GM21528 (cell line): ENCODE measurements at regions not wholly inside any gene's neighbourhood (a gene's known extent, or its start where the extent isn't known, plus 50 kb on each side); places are given as distances from the start of the nearest gene placed in this dataset.

Experiments used
- ATAC-seq: cut with Tn5 transposase; IDR thresholded peaks from one replicate; pipeline ENCODE4 v1.9.1; 2021; ENCODE audit warnings: mild to moderate bottlenecking, moderate library complexity; ENCODE audit not compliant: unreplicated experiment, low FRiP score

DNA sequence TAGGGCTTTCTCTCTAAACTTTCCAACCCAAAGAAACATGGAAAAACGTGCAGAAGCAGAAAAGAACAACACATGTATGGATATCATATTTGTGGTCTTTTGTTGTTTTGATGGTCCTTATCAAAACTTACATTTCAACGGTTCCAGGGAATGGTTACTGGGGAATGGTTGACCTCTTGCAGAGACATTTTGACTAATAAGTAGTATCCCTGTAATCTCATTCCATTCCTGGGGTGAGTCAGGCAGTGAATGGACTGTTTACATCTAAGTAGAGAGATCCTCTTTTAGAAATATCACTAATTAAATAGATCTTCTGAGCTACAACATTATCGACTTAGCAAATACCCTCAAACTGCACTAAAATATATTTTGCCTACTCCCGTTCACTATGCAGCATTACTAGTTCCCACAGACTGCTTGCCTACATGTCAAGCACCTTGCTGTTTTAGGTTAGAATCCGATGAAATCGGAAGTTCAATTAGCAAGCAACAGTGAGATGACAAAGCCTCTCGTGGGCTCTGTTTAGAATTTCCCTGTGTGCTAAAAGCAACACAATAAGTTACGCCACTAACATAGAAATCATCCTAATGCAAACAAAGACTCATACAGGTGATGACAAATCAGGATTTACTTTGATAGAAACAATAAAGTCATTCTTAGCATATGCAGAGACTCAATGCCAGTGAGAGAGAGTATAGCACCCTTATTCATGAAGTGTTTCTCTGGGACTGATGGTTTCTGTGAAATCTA, 797.7 kb upstream of the ARGLU1 start:
- ATAC-seq, result no peak

DNA sequence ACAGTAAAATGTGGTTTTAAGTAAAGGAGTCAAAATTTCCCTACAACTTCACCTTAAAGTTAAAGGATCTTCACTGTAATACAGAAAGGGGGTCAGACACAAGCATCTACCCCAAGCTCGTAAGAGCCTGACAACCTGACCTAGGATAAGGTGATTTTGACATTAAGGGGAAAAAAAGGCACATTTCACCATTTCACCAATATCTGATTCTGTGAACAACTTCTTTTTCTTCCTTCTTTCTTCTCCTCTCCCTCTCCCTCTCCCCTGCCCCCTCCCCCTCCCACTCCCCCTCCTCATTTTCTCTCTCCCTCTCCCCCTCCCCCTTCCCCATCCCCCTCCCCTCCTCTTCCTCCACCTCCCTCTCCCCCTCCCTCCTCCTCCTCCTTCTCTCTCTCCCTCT, 796.7 kb upstream of the ARGLU1 start:
- no peak for ATAC-seq

DNA sequence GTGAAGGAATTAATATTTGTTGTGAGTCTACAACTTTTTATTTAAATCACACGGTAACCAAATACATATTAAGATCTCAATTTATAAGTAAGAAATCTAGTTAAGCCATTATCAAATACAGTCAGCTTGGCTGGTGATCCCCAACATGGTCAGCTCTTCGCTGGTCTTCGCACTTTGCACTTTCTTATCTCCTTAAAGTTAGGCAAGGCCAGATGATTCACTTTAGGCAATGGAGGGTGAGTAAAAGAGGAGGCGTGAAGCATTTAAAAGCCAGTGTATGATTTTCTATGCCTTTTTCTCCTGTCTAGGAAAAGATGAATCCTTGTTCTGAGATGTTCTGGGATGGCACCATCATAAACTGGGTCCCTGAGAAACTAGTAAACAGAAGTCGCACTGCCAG, 793.7 kb upstream of the ARGLU1 start:
- no peak for ATAC-seq

DNA sequence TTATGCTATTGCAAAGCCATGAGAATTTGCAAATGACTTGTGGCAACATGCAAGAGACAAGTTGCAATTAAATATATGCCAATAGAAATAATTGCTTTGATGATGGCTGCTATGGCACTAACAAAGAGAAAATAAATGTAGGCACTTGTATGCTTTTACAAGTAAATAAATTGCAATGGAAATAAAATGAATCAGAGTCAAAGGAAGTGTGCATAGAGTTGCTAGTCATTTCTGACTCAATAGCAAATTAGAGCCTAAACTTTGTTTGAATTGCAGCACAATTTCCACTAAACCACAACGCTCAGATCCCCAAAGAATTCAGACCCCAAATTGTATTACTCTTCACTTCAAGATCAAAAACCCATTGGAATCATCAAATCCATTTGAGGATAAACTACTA, 792.1 kb upstream of the ARGLU1 start:
- ATAC-seq, result no peak

DNA sequence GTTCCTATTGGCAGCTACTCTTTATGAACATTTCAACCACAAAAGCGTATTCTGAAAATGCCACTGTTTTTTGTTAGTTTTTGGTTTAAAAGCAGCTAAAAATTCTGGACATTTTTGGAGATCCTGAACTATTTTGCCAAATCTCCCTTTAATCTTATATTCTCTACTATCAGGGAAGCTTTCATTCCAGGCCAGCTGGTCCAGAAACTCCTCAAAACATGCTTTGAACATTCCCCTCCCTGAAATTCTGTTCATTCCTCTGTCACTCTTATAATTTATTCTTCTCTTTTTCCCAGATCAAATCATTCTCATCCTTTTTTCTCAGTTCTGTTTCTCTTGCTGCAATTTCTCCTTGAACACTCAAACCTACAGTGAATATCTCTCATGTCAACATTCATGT, 790.9 kb upstream of the ARGLU1 start:
- no peak for ATAC-seq

DNA sequence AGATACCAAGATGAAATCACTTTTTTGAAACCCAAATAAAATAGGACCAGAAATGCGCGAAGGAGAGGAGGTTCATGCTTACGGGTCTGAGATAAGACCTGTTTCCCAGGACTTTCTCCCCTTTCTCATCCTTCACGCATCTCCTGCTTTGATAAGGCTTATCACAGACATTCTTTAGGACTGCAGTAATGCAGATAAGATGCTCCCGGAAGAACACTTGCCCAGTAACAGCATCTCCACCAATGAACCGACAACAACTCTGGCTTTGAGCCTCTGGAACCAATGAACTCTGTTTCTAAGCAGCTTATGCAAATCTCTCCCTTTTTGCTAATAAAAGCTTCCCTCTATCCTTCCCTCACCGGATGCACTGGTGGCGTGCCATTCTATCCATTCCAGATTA, 783.4 kb upstream of the ARGLU1 start:
- ATAC-seq, result no peak

DNA sequence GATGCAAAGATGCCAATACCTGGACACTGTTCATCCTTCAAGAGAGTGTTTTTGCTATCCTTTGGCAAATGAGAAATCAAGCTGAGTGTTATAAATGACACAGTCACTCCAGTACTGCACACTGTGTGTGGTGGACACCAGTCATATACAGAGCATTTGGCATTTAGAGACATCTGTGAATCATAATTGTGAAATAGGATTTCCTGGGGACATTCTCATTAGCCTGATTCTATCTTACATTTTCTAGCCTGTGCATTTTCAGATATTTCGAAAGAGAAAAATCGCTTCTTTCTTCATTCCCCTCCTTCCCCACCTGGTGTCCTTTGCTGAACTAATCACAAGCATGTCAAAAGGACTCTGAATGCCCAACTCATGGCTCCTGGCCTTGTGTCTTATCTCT, 781.0 kb upstream of the ARGLU1 start:
- ATAC-seq, result no peak

DNA sequence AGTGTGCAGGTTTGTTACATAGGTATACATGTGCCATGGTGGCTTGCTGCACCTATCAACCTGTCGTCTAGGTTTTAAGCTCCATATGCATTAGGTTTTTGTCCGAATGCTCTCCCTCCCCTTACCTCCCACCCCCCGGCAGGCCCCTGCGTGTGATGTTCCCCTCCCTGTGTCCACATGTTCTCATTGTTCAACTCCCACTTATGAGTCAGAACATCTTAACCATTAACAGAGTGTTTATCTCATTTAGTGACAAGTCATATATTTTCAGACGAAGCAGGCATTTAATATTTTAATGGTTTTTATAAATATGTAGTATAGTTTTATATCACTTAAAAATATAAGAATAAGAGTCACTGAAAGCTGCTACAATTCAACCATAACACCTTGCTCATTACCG, 780.5 kb upstream of the ARGLU1 start:
- ATAC-seq, result no peak

DNA sequence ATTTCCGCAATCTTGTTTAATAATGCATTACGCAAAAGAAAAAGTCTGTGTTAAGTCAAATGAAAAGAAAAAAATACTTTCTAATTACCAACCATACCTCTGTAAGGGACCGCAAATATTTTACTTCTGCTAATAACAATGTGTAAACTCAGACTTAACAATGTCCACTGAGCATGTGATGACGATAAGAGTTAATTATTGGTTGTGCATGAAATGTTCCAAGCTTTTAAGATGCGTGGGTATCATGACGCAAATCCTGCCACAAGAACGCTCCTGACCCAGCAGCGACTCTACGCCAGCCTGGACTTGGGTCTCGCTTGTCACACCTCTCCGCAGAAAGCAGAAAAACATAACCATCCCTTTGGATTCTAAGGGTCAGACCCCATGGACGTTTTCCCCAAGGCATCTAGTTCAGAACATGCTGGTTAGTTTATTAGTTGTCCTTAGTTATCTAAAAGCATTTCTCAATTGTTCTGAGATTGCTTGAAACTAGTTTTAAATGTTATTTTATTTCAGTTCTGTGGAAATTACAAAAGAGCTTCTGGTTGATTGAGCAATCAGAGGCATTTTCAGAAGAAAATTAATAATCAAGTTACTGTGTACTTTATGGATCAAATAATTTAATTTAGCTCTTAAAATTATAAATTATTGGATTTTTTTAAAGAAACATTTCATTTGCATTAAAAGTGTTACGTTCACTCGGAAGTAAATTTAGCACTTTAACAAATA, 779.9 kb upstream of the ARGLU1 start:
- ATAC-seq, result no peak

DNA sequence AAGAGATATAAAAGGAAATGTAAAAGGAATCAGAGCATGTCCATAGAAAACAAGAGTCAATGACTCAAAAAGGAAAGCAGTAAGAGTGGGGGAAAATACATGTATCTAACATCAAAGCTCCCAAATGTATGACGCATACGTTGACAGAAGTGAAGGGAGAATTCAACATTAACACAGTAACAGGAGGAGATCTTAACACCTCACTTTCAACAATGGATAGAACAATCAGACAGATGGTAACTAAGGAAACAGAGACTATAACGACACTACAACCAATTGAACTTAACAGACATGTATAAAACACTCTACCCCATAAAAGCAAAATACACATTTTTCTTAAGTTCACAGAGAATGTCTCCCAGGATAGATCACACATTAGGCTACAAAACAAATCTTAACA, 774.8 kb upstream of the ARGLU1 start:
- no peak for ATAC-seq

DNA sequence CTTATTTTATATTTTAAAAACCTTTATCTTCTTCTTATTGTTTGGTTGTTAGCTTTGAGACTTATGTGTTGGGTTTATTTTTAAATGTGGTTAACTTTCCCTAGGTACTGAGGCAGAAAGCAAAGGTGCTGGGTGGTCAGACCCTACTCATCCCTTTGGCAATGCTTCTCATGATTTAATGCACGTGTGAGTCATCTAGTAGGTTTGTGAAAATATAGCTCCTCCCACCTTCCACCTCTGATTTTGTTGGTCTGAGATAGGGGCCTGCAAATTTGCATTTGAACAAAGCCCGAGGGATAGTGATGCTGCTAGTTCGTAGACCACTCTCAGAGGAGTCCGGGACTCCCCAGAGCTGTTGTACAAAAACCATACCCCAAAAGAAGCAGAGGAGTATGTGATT, 771.3 kb upstream of the ARGLU1 start:
- no peak for ATAC-seq

DNA sequence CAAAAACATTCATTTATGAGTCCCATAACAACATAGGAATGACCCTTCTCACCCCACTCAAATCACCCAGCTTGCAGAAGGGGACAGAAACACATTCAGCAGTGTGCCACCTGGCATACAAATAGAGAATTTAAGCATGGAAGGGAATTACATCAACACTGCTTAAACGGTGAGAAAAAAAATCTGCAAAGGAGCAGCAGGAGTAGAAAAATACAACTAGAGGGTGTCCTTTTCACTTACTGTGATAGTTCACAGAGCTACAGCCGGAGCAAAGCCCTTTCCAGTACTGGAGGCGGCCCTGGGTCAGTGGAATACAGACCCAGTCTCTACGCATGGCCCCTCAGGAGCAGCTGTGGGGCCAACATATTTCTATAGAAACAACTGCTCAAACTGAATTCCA, 764.3 kb upstream of the ARGLU1 start:
- ATAC-seq, result no peak

DNA sequence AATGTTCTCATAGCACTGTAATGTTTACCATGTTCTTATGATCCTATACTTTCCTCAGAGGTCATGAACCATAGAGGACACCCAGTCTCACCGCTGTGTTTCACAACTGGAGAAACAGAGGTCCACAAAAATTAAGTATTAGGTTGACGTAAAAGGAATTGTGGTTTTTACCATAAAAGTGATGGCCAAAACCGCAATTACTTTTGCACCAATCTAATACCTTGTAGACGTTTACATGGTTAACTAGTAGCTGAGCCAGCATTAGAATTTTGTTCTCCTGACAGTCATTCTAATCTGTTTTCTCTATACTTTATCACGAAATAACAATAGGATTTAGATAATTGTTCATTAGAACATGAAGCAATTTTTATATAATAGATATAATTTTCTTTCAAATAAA, 763.4 kb upstream of the ARGLU1 start:
- no peak for ATAC-seq

DNA sequence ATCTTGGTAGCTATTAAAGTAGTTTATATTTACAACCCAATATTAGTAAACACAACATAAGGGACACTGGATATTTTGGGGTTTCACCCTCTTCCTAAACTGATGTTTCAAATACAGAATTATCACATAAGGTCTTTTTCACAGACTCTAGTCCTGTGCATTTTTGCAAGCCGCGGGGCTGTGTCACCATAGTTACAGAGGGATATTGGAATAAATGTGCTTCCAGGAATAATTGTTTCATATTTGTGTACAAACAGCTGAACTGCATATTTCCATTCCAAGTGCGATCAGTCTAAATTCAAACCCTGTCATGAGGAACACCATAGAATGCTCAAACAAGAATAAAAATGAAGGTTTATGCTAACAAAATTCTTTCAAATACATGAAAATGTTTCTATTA, 762.5 kb upstream of the ARGLU1 start:
- ATAC-seq, result no peak

DNA sequence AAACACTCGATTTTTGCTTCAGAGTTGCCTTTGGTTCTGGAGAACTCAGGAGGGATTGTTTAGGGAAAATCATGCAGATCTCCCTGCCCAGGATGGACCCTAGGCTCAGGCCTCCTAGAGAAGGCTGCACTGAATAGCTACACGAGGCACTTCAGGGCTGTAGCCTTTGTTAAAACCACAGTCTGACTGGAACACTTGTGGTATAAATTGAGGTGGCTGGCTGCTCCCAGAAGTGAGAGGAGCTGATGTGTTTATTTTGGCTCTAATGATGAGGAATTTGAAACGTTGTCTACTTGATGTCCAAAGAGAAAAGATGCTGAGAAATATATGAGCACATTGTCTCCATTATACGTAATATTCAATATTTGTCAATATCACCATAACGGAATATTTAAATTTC, 762.1 kb upstream of the ARGLU1 start:
- ATAC-seq, result no peak

DNA sequence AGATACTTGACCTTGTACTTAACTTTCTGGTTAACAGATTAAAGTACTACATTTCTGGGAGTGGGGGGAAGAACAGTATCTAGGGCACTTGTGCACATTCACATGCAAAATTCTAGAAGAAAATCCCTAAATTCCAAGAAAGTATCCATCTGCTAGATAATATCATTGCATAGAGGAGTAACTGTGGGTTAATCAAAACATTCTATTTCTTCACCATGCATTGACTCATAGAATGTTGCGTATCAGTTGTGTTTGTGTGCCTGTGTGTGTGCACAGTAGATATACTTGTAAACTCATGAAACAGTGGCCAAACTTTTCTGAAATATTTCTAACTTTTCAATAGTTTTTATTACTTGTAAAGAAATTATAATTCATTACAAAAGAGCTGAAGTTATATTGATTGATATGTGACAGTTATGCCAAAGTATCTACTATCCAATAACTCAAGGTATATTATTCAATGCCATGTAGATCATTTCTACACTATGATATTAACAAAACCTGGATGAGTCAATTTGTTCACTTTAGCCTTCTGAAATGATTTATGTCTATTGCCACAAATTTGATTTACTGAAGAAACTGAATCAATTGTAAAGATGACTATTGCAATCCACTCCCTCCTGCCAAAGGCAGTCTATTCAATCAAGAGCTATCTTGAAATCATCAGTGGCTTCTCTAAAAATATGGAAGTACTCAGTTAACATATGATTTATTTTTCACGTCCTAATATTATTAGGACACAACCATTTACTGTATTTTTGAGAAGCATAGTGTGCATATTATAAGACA, 756.7 kb upstream of the ARGLU1 start:
- ATAC-seq, result no peak

DNA sequence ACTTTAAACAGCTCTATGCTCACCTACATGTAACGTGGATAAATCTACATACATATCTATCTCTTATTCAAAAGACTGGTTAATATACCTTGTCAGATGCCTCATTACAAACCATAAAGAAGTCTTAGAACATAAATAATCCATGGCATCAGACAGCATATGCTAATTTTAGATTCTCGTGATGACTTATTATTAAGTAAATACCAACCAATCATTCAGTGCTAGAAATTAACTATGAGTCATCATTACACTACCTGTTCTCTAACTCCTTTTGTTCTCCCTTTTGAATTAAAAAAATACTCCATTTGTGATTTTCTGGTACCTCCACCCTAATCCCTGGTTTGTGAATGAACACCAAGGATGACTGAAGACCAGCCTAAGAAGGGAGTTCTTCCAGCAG, 754.3 kb upstream of the ARGLU1 start:
- ATAC-seq, result no peak

DNA sequence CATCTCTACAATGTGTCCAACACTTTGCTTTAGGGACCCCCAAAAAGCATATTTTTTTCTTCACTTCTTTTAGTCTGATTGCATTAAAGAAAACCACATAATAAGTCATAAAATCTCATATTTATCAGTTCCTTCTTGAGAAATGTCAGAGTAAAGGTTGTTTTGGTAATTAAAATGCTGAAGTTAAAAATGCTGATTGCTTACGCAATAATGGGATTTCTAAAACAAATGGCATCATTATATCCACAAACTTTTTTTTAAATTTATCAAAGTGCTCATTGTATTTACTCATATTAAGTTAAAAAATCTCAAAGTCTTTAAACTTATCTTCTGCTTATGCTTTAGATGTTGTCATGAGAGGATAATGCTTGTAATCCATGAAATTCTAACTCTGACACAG, 737.2 kb upstream of the ARGLU1 start:
- no peak for ATAC-seq

DNA sequence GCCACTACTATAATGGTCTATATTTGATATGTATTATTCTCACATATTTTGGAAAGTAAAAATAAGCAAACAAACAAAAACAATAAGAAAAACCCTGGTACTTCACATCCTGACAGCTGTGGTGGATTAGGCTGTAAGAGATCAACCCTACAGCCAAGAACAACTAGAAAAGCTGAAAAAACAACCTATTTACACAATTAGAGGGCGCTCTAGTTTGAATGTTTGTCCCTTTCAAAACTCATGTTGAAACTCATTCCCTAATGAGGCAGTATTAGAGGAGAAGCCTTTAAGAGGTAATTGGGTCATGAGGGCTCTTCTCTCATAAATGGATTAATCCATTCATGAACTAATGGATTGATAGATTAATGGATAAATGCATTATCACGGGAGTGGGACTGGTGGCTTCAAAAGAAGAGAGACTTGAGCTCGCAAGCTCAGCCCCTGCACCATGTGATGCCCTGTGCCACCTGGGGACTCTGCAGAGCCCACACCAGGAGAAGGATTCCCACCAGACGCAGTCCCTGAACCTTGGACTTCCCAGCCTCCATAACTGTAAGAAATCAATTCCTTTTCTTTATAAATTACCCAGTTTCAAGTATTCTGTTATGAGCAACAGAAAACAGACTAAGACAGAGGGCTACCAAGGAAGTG, 733.9 kb upstream of the ARGLU1 start:
- no peak for ATAC-seq

DNA sequence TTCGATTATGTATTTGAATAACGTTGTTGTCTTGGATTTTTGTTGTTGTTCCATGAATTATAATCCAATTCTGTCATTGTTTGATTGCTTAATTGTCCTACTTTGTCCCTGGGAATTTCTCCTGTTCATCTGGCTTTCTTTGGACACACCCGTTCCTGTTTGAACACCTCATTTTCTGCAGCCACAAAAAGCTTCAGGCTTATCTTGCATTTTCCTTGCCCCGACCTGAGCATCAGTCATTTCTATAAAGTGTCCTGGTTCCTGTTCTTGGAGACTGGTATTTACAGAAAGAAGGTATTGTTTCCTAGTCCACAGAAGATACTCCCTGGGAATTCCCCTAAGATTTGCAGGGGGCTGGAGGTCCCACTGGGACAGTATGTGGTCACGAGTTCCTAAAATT, 731.8 kb upstream of the ARGLU1 start:
- no peak for ATAC-seq

DNA sequence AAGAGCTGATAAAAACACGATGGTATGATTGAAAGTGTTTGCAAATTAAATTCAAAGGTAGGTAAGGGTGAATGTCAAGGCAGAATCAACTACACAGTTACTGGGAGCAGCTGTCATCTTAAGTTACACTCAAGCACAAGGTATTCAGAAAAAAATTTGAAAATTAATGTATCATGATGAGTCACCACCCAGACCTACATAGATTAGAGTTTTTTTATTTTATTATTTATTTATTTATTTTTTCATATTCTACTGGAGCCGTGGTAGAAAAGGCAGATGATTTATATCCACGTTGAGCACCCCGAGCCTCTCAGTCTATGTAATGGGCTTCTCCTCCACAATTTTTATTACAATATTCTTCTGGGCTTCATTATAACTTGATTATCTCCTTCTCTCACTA, 728.9 kb upstream of the ARGLU1 start:
- ATAC-seq, result no peak
